ENCODE measurements at regions not wholly inside any gene's neighbourhood (a gene's known extent, or its start where the extent isn't known, plus 50 kb on each side); places are given as distances from the start of the nearest gene placed in this dataset.

GRCh38 chr9:82466616-82467260 is 478.2 kb downstream of the SPATA31D1 start:
- in situ Hi-C loops (cut with HindIII; ENCODE audit: low sequenced_read_pairs), result no loop called here
- H3K4me3 ChIP-seq (ENCODE audit: low read depth, low read length), result no peak overlapping the region
- peak; percentile 1 for DNase-seq (ENCODE audit: low read depth, low spot score)
- TF ChIP-seq CTCF (IDR thresholded peaks at IDR 0.05; ENCODE audit: low read depth, low read length), result peak; percentile 16

GRCh38 chr9:82467436-82467835 is 478.9 kb downstream of the SPATA31D1 start:
- in situ Hi-C loops (cut with HindIII; ENCODE audit: low sequenced_read_pairs), result no loop called here
- no peak for TF ChIP-seq CTCF (IDR thresholded peaks at IDR 0.05; ENCODE audit: low read depth, low read length)
- H3K4me3 ChIP-seq (ENCODE audit: low read depth, low read length), result no peak overlapping the region
- DNase-seq (ENCODE audit: low read depth, low spot score), result no peak

GRCh38 chr9:82474235-82474634 is 485.7 kb downstream of the SPATA31D1 start:
- no peak for TF ChIP-seq CTCF (IDR thresholded peaks at IDR 0.05; ENCODE audit: low read depth, low read length)
- DNase-seq (ENCODE audit: low read depth, low spot score), result no peak
- H3K4me3 ChIP-seq (ENCODE audit: low read depth, low read length), result no peak overlapping the region
- in situ Hi-C loops (cut with HindIII; ENCODE audit: low sequenced_read_pairs), result no loop called here

- TF ChIP-seq CTCF (IDR thresholded peaks at IDR 0.05; ENCODE audit: low read depth, low read length), result no peak
- in situ Hi-C loops (cut with HindIII; ENCODE audit: low sequenced_read_pairs), result no loop called here
- no peak overlapping the region for H3K4me3 ChIP-seq (ENCODE audit: low read depth, low read length)
- no peak for DNase-seq (ENCODE audit: low read depth, low spot score)
These were observed 487.2 kb downstream of the SPATA31D1 start for GRCh38 chr9:82475584-82476301.

- no peak for TF ChIP-seq CTCF (IDR thresholded peaks at IDR 0.05; ENCODE audit: low read depth, low read length)
- DNase-seq (ENCODE audit: low read depth, low spot score), result no peak
- no peak overlapping the region for H3K4me3 ChIP-seq (ENCODE audit: low read depth, low read length)
- in situ Hi-C loops (cut with HindIII; ENCODE audit: low sequenced_read_pairs), result no loop called here
These were observed 492.3 kb downstream of the SPATA31D1 start for GRCh38 chr9:82480921-82481320.

- no peak for DNase-seq (ENCODE audit: low read depth, low spot score)
- in situ Hi-C loops (cut with HindIII; ENCODE audit: low sequenced_read_pairs), result no loop called here
- TF ChIP-seq CTCF (IDR thresholded peaks at IDR 0.05; ENCODE audit: low read depth, low read length), result no peak
- H3K4me3 ChIP-seq (ENCODE audit: low read depth, low read length), result no peak overlapping the region
These were observed 499.4 kb downstream of the SPATA31D1 start for GRCh38 chr9:82487935-82488312.

Data from astrocyte of the spinal cord (primary cell).